ENCODE measurements at regions not wholly inside any gene's neighbourhood (a gene's known extent, or its start where the extent isn't known, plus 50 kb on each side); places are given as distances from the start of the nearest gene placed in this dataset.

GRCh38 chr20:52515877-52516276 is 324.3 kb upstream of the ZFP64 start:
- DNase-seq (ENCODE audit: insufficient read length, low spot score, missing footprints), result no peak
- Histone ChIP-seq H3K79me2 (ENCODE audit: insufficient read depth, low read length) (no peaks in the 10 kb centered on the region), H4K20me1 (ENCODE audit: insufficient read depth, low read length) (no peaks in the 10 kb centered on the region), H3K4me1 (ENCODE audit: insufficient read depth, low read length) (no peaks in the 10 kb centered on the region), H3K4me2 (ENCODE audit: insufficient read depth, low read length) (no peak overlapping the region), H3K9me3 (ENCODE audit: low read depth, low read length) (no peaks in the 10 kb centered on the region), H3K36me3 (ENCODE audit: insufficient read depth, low read length) (no peaks in the 10 kb centered on the region), H3K4me3 (ENCODE audit: insufficient read depth, low read length) (no peak overlapping the region), H3K27ac (ENCODE audit: low read depth, low read length) (no peak overlapping the region), H2AFZ (ENCODE audit: low read length) (no peak overlapping the region), H3K27me3 (ENCODE audit: insufficient read depth, low read length) (no peaks in the 10 kb centered on the region)
- TF ChIP-seq CTCF (IDR thresholded peaks at IDR 0.05; ENCODE audit: extremely low read depth, low read depth, low read length), result no peak

GRCh38 chr20:52500157-52500556 is 308.6 kb upstream of the ZFP64 start:
- Histone ChIP-seq H3K4me3 (ENCODE audit: insufficient read depth, low read length) (no peak overlapping the region), H4K20me1 (ENCODE audit: insufficient read depth, low read length) (no peaks in the 10 kb centered on the region), H3K27ac (ENCODE audit: low read depth, low read length) (no peak overlapping the region), H3K4me1 (ENCODE audit: insufficient read depth, low read length) (no peaks in the 10 kb centered on the region), H3K79me2 (ENCODE audit: insufficient read depth, low read length) (no peaks in the 10 kb centered on the region), H2AFZ (ENCODE audit: low read length) (no peak overlapping the region), H3K27me3 (ENCODE audit: insufficient read depth, low read length) (no peaks in the 10 kb centered on the region), H3K36me3 (ENCODE audit: insufficient read depth, low read length) (no peaks in the 10 kb centered on the region), H3K9me3 (ENCODE audit: low read depth, low read length) (no peaks in the 10 kb centered on the region), H3K4me2 (ENCODE audit: insufficient read depth, low read length) (no peak overlapping the region)
- DNase-seq (ENCODE audit: insufficient read length, low spot score, missing footprints), result no peak
- TF ChIP-seq CTCF (IDR thresholded peaks at IDR 0.05; ENCODE audit: extremely low read depth, low read depth, low read length), result no peak

- Histone ChIP-seq H4K20me1 (ENCODE audit: insufficient read depth, low read length) (no peaks in the 10 kb centered on the region), H3K27me3 (ENCODE audit: insufficient read depth, low read length) (no peaks in the 10 kb centered on the region), H3K79me2 (ENCODE audit: insufficient read depth, low read length) (no peaks in the 10 kb centered on the region), H3K27ac (ENCODE audit: low read depth, low read length) (no peak overlapping the region), H3K9me3 (ENCODE audit: low read depth, low read length) (no peaks in the 10 kb centered on the region), H2AFZ (ENCODE audit: low read length) (no peak overlapping the region), H3K4me1 (ENCODE audit: insufficient read depth, low read length) (peaks cover 11% of the 10 kb centered on the region), H3K4me3 (ENCODE audit: insufficient read depth, low read length) (no peak overlapping the region), H3K36me3 (ENCODE audit: insufficient read depth, low read length) (no peaks in the 10 kb centered on the region), H3K4me2 (ENCODE audit: insufficient read depth, low read length) (no peak overlapping the region)
- no peak for DNase-seq (ENCODE audit: insufficient read length, low spot score, missing footprints)
- no peak for TF ChIP-seq CTCF (IDR thresholded peaks at IDR 0.05; ENCODE audit: extremely low read depth, low read depth, low read length)
Observed at GRCh38 chr20:52497731-52498130, 306.2 kb upstream of the ZFP64 start.

DNA sequence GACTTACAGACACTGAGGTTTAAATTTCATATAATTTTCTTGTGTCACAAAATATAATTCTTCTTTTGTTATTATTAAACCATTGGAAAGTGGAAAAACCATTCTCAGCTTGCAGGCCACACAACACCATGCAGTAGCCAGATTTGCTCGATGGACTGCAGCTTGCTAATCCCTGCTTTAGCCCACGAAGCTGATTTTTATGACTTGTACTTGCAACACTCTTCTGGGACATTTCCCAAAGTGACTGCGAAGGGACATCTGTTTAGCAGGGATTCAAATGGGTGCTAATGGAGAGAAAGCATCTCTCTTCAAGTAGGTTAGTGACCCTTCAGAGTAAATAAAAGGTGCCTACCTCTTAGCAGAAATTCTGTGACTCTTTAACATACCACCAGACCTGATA is 304.6 kb upstream of the ZFP64 start:
- Histone ChIP-seq H3K9me3 (ENCODE audit: low read depth, low read length) (no peaks in the 10 kb centered on the region), H3K4me3 (ENCODE audit: insufficient read depth, low read length) (no peak overlapping the region), H4K20me1 (ENCODE audit: insufficient read depth, low read length) (no peaks in the 10 kb centered on the region), H3K79me2 (ENCODE audit: insufficient read depth, low read length) (no peaks in the 10 kb centered on the region), H3K27me3 (ENCODE audit: insufficient read depth, low read length) (no peaks in the 10 kb centered on the region), H2AFZ (ENCODE audit: low read length) (no peak overlapping the region), H3K36me3 (ENCODE audit: insufficient read depth, low read length) (no peaks in the 10 kb centered on the region), H3K4me2 (ENCODE audit: insufficient read depth, low read length) (no peak overlapping the region), H3K4me1 (ENCODE audit: insufficient read depth, low read length) (peaks cover 11% of the 10 kb centered on the region), H3K27ac (ENCODE audit: low read depth, low read length) (no peak overlapping the region)
- no peak for TF ChIP-seq CTCF (IDR thresholded peaks at IDR 0.05; ENCODE audit: extremely low read depth, low read depth, low read length)
- DNase-seq (ENCODE audit: insufficient read length, low spot score, missing footprints), result no peak

Data from osteoblast (primary cell).